Small intestine (tissue), 7 donors: ENCODE measurements at regions not wholly inside any gene's neighbourhood (a gene's known extent, or its start where the extent isn't known, plus 50 kb on each side); places are given as distances from the start of the nearest gene placed in this dataset.

Experiments used
- DNase-seq, 2 donors: peaks; one replicate each; pipeline versions ENCODE4 v3.0.0 to v3.0.0-alpha.2; 2013
- FAIRE-seq: peaks from 2 replicates; lab custom pipeline; 2012; peaks lifted over from hg19 to GRCh38; lab: Jason Lieb, UNC
- H3K27ac ChIP-seq, 3 donors: one replicate each; pipeline ENCODE4 v1.5.1; 2013; ENCODE audit warnings: low read length in 2 of 3, mild to moderate bottlenecking in 2 of 3, control low read depth in 1 of 3, inconsistent platforms in 1 of 3, low read depth in 1 of 3, moderate library complexity in 1 of 3
- H3K27me3 ChIP-seq, 3 donors: one replicate each; pipeline ENCODE4 v1.6.1; 2013; ENCODE audit warnings: low read length in 3 of 3, inconsistent platforms in 1 of 3; ENCODE audit not compliant: control insufficient read depth in 3 of 3, insufficient read depth in 3 of 3
- H3K36me3 ChIP-seq, 3 donors: one replicate each; pipeline ENCODE4 v1.6.1; 2013; ENCODE audit warnings: low read length in 3 of 3, inconsistent platforms in 1 of 3, low read depth in 1 of 3, mild to moderate bottlenecking in 1 of 3, moderate library complexity in 1 of 3; ENCODE audit not compliant: control insufficient read depth in 3 of 3, insufficient read depth in 2 of 3
- H3K4me1 ChIP-seq, 3 donors: one replicate each; pipeline ENCODE4 v1.6.1; 2013; ENCODE audit warnings: low read length in 2 of 3, inconsistent platforms in 1 of 3, low read depth in 1 of 3, mild to moderate bottlenecking in 1 of 3, moderate library complexity in 1 of 3; ENCODE audit not compliant: control insufficient read depth in 3 of 3, insufficient read depth in 2 of 3
- H3K4me3 ChIP-seq, 3 donors: one replicate each; pipeline ENCODE4 v1.5.1; 2013; ENCODE audit warnings: low read length in 3 of 3, control low read depth in 1 of 3, inconsistent platforms in 1 of 3, low read depth in 1 of 3, mild to moderate bottlenecking in 1 of 3, moderate library complexity in 1 of 3
- H3K9me3 ChIP-seq, 2 donors: one replicate each; pipeline ENCODE4 v1.6.1; 2013; ENCODE audit warnings: low read depth in 1 of 2, low read length in 1 of 2; ENCODE audit not compliant: control insufficient read depth in 2 of 2, insufficient read depth in 1 of 2
- WGBS, 3 donors: extraction: QIAGEN DNeasy Blood & Tissue Kit; methylation state at CpG; one replicate each; pipeline ENCODE4 v1.1.7; 2013; 5-methylcytosine and 5-hydroxymethylcytosine counted together
- donor health status: healthy with polysubstance abuse.
- donor health status: control.
- donor health status: control.
- donor health status: Bipolar disorder and iron deficiency.
- donor health status: healthy.

- H3K9me3 ChIP-seq = peaks cover 0 to 2% of the 10 kb centered on the region in 2 donors
- no peak overlapping the region for H3K27ac ChIP-seq
- 88 to 91% (median 89%) methylated on average over 4 of the region's 4 CpGs for WGBS, 3 donors
- H3K4me3 ChIP-seq = no peak overlapping the region
- no peak for DNase-seq
- H3K4me1 ChIP-seq = peaks cover 0 to 18% (median 14%) of the 10 kb centered on the region in 3 donors
- FAIRE-seq = no peak
- H3K27me3 ChIP-seq = no peaks in the 10 kb centered on the region
- no peaks in the 10 kb centered on the region for H3K36me3 ChIP-seq
These were observed 55.1 kb upstream of the SLC1A1 start for GRCh38 chr9:4435197-4435596.

GRCh38 chr9:4433379-4433778 lies 56.9 kb upstream of the SLC1A1 start:
- no peaks in the 10 kb centered on the region for H3K9me3 ChIP-seq
- FAIRE-seq (no peak), DNase-seq (no peak)
- no peaks in the 10 kb centered on the region for H3K27me3 ChIP-seq
- 81 to 85% (median 82%) methylated on average over 4 of the region's 4 CpGs for WGBS, 3 donors
- no peak overlapping the region for H3K4me3 ChIP-seq
- H3K36me3 ChIP-seq = no peaks in the 10 kb centered on the region
- no peak overlapping the region for H3K27ac ChIP-seq
- peaks cover 3 to 22% (median 14%) of the 10 kb centered on the region in 3 donors for H3K4me1 ChIP-seq

- Histone ChIP-seq H3K4me3 (no peak overlapping the region), H3K27ac (peak overlapping the region in 1 of 3 donors; percentile 59), H3K36me3 (no peaks in the 10 kb centered on the region), H3K4me1 (peaks cover 7 to 27% (median 14%) of the 10 kb centered on the region in 3 donors), H3K9me3 (no peaks in the 10 kb centered on the region), H3K27me3 (no peaks in the 10 kb centered on the region)
- 16 to 50% (median 28%) methylated on average over 3 of the region's 3 CpGs for WGBS, 3 donors
- DNase-seq = peak; percentile 69 to 90
- peak; percentile 15 for FAIRE-seq
These were observed 59.6 kb upstream of the SLC1A1 start for GRCh38 chr9:4430432-4431261.

DNA sequence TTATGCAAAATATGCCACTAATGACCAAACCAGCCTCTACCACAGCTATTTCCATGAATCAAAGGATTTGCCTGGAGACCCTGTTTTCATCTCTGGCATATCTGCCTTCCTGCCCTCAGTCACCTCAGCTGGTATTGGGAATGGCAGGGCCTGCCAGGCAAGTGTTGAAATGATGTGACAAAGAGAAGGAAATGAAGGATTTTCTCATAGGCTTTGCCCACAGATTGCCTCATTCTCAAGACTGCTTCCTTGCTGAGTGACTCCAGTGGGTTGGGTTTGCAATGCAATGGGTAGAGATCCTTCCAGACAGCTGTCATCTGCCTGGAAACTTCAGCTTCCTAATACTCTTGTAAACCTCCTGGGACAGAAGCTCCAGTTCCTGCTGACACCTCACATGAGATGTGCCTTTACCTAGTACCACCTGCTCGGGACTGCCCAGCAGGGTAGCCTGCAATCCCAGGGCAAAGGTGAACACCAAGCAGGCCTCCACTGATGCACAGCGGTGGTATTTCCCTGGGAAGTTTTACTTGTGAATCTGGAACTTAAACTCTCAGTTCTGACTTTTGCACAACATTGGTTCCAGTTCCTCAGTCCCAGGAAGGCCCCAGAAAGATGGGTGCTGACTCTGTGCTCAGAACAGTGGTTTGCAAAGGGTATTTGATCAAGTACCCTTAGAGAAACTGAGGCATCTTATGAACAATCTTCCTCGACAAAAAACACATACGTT lies 64.8 kb upstream of the SLC1A1 start:
- no peak for FAIRE-seq
- H3K36me3 ChIP-seq = no peaks in the 10 kb centered on the region
- peaks cover 10 to 25% (median 13%) of the 10 kb centered on the region in 3 donors for H3K4me1 ChIP-seq

DNA sequence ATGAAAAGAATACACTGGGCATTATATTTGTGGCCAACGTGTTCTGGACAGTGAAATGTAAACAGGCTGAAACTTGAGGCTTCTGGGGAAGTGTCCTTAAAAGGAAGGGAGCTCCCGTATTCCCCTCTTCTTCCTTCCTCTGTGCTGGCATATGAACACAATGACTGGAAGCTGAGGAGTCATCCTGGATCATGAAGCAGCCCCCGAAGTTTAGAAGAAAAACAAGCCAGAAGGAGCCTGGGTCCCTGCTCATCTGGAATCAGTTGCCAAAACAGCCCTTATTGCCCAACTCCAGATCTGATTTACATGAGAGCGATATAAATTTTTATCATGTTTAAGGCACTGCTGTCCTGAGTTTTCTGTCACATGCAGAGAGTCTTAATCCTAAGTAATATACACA lies 65.4 kb upstream of the SLC1A1 start:
- Histone ChIP-seq H3K4me3 (no peak overlapping the region), H3K4me1 (peaks cover 8 to 20% (median 13%) of the 10 kb centered on the region in 3 donors), H3K27me3 (no peaks in the 10 kb centered on the region), H3K9me3 (no peaks in the 10 kb centered on the region), H3K27ac (no peak overlapping the region), H3K36me3 (no peaks in the 10 kb centered on the region)
- 54 to 80% (median 65%) methylated on average over 4 of the region's 4 CpGs for WGBS, 3 donors
- DNase-seq (no peak), FAIRE-seq (no peak)

More for the DNA sequence above, 64.8 kb upstream of the SLC1A1 start:
- WGBS, 3 donors = 63 to 78% (median 67%) methylated on average over 4 of the region's 4 CpGs
- DNase-seq = peak; percentile 13 to 32
- Histone ChIP-seq H3K4me3 (no peak overlapping the region), H3K27ac (no peak overlapping the region), H3K27me3 (no peaks in the 10 kb centered on the region), H3K9me3 (no peaks in the 10 kb centered on the region)

DNA sequence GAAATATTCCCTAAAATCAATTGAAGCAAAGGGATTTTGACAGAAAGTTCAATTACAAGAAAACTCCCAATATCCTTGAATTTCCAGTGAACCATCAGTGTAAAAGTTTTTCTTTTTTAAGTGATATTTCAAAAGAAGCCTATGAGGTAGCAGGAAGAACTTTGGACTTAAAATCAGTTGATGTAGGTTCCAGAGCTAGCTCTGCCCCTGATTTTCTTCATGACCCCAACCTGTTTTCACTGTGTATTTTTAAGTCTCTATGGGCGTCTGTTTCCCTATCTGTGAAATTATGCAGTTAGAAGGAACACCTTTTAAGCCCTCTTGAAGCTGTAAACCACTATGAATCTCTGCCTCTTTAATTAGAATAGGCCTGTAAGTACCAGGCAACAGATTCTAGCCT lies 66.2 kb upstream of the SLC1A1 start:
- DNase-seq (no peak), FAIRE-seq (no peak)
- no peak overlapping the region for H3K27ac ChIP-seq
- H3K4me1 ChIP-seq = peaks cover 8 to 20% (median 10%) of the 10 kb centered on the region in 3 donors
- H3K9me3 ChIP-seq = no peaks in the 10 kb centered on the region
- no peaks in the 10 kb centered on the region for H3K27me3 ChIP-seq
- H3K4me3 ChIP-seq = no peak overlapping the region
- 57 to 72% (median 63%) methylated on average over 1 of the region's 1 CpG for WGBS, 3 donors
- no peaks in the 10 kb centered on the region for H3K36me3 ChIP-seq

- peak overlapping the region in 1 of 3 donors; percentile 58 for H3K27ac ChIP-seq
- no peak overlapping the region for H3K4me3 ChIP-seq
- no peaks in the 10 kb centered on the region for H3K9me3 ChIP-seq
- no peaks in the 10 kb centered on the region for H3K27me3 ChIP-seq
- DNase-seq = no peak
- FAIRE-seq = no peak
- 83 to 90% (median 88%) methylated on average over 4 of the region's 4 CpGs for WGBS, 3 donors
- no peaks in the 10 kb centered on the region for H3K36me3 ChIP-seq
- H3K4me1 ChIP-seq = peaks cover 8 to 20% (median 10%) of the 10 kb centered on the region in 3 donors
These were observed 67.1 kb upstream of the SLC1A1 start for GRCh38 chr9:4423207-4423610.

DNA sequence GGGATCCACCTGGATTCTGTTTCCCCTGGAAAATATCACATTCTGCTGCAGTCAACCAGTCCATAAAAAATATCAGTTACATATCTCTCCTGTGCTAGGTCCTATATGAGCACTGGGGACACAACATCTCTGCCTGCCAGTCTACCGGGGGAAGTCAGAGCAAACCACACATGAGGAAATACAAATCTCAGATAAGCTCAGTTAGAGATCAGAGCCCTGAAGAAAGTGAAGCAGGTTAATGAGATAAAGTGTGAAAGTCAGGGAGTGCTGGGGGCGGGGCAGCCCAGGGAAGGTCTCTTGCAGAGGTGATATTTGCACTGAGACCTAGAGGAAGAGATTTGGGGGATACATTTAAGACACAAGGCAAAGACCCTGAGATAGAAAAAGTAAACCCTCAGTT lies 67.8 kb upstream of the SLC1A1 start:
- no peak for FAIRE-seq
- peak; percentile 21 to 74 for DNase-seq

More for the DNA sequence above, 67.8 kb upstream of the SLC1A1 start:
- Histone ChIP-seq H3K9me3 (no peaks in the 10 kb centered on the region), H3K4me1 (peaks cover 8 to 20% (median 10%) of the 10 kb centered on the region in 3 donors), H3K27ac (peak overlapping the region in 1 of 3 donors; percentile 58), H3K27me3 (no peaks in the 10 kb centered on the region), H3K4me3 (no peak overlapping the region), H3K36me3 (no peaks in the 10 kb centered on the region)
- WGBS, 3 donors = 12 to 47% (median 13%) methylated on average over 2 of the region's 2 CpGs
